Uterus (tissue), 2 donors: ENCODE measurements at regions not wholly inside any gene's neighbourhood (a gene's known extent, or its start where the extent isn't known, plus 50 kb on each side); places are given as distances from the start of the nearest gene placed in this dataset.

Source experiments
- CTCF ChIP-seq, 4 experiments: fragments of 200-600 bp in 2 of 4; fragments of 450-650 bp in 2 of 4; sonication (generic) in 2 of 4; IDR thresholded peaks; one replicate each; pipeline ENCODE4 v1.5.1; 2016 to 2019; ENCODE audit warnings: antibody characterized with exemption in 4 of 4, mild to moderate bottlenecking in 2 of 4, moderate library complexity in 1 of 4
- POLR2A ChIP-seq, 2 donors: fragments of 450-650 bp; IDR thresholded peaks; one replicate each; pipeline ENCODE4 v1.6.1; 2016; ENCODE audit warnings: antibody characterized with exemption in 2 of 2, mild to moderate bottlenecking in 1 of 2, moderate library complexity in 1 of 2

DNA sequence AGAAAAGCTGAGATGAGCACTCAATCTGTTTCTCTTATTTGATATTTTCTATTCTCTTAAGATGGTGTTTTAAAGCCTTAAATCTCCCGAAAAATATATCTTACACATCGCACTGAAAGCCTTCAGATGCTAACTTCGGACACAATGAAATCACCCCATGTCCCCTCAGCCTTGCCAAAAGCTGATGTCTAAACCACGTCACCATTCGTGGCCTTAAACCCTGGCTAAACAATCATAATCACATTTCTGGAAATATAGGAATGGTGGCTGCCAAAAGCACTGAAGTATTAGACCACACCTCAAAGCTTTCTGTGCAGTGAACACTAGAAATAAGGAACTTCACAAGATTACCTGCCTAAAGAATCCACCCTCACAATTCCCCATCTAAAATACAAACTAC is 402.7 kb downstream of the SOX9 start:
- TF ChIP-seq CTCF (IDR thresholded peaks at IDR 0.05): no peak
- no peak for TF ChIP-seq POLR2A (IDR thresholded peaks at IDR 0.05)
